ENCODE measurements at regions not wholly inside any gene's neighbourhood (a gene's known extent, or its start where the extent isn't known, plus 50 kb on each side); places are given as distances from the start of the nearest gene placed in this dataset.

- no peak for TF ChIP-seq JUND (IDR thresholded peaks at IDR 0.05)
- no peak for TF ChIP-seq CTCF (IDR thresholded peaks at IDR 0.05; ENCODE audit: low read depth, low read length, missing input control)
- TF ChIP-seq REST (IDR thresholded peaks at IDR 0.05), result no peak
- no peak for TF ChIP-seq ATF3 (IDR thresholded peaks at IDR 0.05)
- TF ChIP-seq MAX (IDR thresholded peaks at IDR 0.05), result no peak
- TF ChIP-seq GABPA (IDR thresholded peaks at IDR 0.05 in 1 of 2, conservative IDR thresholded peaks at IDR 0.05 in 1 of 2), result no peak
- no peak for TF ChIP-seq FOXA1 (IDR thresholded peaks at IDR 0.05)
- no peak for TF ChIP-seq RAD21 (IDR thresholded peaks at IDR 0.05)
Measured at GRCh38 chr21:38645282-38645681, 147.0 kb upstream of the ERG start.

Data from liver (tissue), 3 donors.